T-helper 22 cell (primary cell): ENCODE measurements at regions not wholly inside any gene's neighbourhood (a gene's known extent, or its start where the extent isn't known, plus 50 kb on each side); places are given as distances from the start of the nearest gene placed in this dataset.
"Not testable (repeated sequence)": the region's sequence is repeated elsewhere in the genome, so short reads cannot be mapped to it uniquely, and the experiment has no call there.

Source experiments
- DNase-seq: peaks from one replicate; pipeline ENCODE4 v3.0.0-alpha.2; 2020; ENCODE audit warnings: low read depth

DNA sequence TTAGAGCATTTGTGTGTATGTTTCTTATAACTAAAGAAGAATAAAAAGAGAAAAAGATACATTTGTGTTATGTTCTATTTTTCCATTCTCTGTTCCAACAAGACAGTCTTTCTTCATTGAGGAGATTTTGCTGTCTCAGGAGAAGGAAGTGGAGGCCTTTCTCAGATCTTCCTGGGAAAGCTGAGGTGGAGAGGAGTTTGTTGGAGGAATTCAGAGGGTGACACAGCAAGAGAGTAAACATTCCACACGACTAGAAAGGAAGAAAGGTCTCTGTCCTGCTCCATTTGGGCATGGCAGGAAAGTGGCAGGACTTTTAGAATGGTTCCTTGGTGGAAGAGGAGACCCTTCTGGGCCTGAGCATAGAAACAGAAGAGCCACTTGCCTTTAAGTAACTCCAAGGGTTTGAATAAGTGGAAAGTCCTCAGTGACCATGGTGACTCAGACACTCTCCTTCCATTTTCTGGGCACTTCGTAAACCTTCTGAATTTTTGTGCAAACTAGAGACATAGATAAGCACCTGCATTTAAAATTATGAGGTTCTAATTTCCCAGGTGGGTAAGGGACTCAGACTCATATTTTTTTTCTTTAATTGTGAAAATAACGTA lies 52.3 kb upstream of the COL5A2 start:
- no peak for DNase-seq

GRCh38 chr2:189232759-189233406 lies 53.3 kb upstream of the COL5A2 start:
- no peak for DNase-seq

DNA sequence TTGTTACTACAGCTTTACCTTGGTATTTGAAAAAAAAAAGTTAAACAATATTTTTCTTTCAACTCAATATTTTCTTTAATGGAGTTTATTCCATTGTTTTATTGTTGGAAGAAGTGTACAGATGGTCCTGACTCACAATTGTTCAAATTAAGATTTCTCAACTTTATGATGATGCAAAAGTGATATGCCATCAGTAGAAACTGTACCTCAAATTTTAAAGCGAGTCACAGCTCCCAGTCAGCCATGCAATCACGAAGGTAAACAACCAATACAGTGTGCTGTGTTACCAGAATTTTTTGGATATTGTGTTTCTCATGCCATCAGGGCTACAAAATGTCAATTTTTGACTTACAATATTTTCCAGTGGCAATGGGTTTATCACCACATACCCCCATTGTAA lies 54.0 kb upstream of the COL5A2 start:
- no peak for DNase-seq

DNA sequence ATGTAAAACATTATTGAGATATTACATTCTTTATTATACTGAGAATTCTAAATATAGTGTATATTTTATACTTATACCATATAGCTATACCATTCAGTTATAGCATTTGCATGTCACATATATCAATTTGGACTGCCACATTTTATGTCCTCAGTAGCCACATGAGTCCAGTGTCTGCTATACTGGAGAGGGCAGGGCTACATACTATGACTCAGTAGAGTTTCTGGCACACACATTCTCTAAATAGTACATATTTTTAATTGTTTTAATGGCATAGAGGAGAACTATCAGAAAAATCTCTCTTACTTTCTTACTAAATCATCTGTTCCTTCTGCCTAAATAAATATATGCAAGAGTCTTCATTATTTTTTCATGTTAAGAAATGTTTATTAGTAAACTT lies 55.4 kb upstream of the COL5A2 start:
- no peak for DNase-seq

DNA sequence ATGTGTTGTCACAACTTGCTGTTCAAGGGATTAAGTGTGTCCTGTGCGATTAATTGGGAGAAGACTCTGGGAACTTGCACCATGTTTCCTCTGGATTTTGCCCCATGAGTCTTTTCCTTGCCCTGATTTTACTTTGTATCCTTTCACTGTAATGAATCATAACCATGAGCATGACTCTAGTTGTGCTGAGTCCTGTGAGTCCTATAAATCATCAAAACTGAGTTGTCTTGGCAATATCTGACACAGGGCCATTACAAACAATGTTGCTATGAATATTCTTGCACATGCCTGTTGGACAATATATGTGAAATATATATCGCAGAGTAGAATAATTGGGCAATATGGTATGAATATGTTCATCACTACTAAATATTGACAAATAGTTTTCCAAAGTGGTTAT lies 56.5 kb upstream of the COL5A2 start:
- DNase-seq = no peak

- no peak for DNase-seq
These were observed 59.3 kb upstream of the COL5A2 start for GRCh38 chr2:189238903-189239302.

- DNase-seq = not testable (repeated sequence)
These were observed 64.3 kb upstream of the COL5A2 start for GRCh38 chr2:189243843-189244242.

- no peak for DNase-seq
These were observed 67.7 kb upstream of the COL5A2 start for GRCh38 chr2:189247276-189247675.

GRCh38 chr2:189248141-189248540 lies 68.6 kb upstream of the COL5A2 start:
- DNase-seq = no peak

- no peak for DNase-seq
These were observed 69.6 kb upstream of the COL5A2 start for GRCh38 chr2:189249171-189249570.

GRCh38 chr2:189249901-189250300 lies 70.3 kb upstream of the COL5A2 start:
- DNase-seq = no peak

- DNase-seq = no peak
These were observed 73.6 kb upstream of the COL5A2 start for GRCh38 chr2:189252991-189253675.

GRCh38 chr2:189253836-189254235 lies 74.3 kb upstream of the COL5A2 start:
- DNase-seq = no peak

- DNase-seq = no peak
These were observed 74.8 kb upstream of the COL5A2 start for GRCh38 chr2:189254268-189254883.

DNA sequence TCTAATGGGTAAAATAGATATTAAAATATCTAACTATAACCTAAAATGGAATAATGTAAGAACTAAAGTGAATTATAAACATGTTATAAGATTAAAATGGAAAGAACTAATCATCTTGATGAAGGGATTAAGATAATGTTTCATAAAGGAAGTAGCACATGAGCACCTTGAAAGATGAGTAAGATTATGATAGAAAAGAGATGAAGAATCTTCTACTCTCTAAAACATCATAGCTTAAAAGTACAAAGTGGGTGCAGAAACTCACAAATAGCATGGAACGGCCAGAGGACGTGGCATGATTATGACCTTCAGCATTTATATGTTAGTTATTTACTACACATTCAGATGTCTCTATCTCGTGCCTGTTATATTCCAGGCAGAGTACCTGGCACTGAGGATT lies 76.2 kb upstream of the COL5A2 start:
- no peak for DNase-seq

GRCh38 chr2:189258616-189259365 lies 79.2 kb upstream of the COL5A2 start:
- DNase-seq = no peak

DNA sequence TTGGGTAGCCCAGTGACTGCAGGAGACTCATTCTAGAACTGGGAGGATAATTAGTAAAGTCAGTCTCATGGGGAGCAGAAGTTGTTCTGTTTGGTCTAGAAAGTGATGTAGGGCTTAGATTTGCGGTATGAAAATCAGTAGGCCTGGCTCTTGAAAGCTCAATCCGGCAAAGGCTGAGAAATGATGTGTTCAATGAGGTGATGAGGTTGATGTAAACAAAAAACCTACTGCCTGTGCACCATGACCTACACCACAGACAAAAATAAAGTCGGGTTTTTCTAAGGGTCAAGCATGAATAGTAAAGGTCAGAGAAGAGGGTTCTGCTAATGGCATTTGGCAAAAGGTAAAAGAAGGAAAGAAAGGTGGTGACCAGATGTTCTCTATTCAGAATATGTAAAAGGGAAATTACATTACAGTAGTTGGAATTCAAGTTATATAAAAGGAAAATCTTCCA lies 80.8 kb upstream of the COL5A2 start:
- DNase-seq = no peak

DNA sequence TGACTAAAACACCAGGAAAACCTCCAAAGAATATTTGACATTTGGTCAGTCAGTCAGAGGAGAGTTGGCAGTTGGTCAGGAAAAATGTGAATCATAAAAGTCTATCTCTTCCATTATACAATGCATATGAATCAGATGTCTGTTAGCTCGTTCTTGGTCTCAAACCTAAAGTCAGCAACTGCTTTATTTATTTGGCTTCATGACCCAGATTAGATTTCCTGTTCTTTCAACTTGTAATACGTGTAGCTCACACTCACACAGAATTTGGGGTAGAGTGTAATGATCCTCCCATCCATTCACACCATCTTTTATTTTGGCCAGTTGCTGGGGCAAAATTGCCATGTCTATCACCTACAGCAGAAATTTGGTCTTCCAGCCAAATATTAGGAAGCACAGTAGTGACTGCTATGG lies 81.9 kb upstream of the COL5A2 start:
- no peak for DNase-seq

DNA sequence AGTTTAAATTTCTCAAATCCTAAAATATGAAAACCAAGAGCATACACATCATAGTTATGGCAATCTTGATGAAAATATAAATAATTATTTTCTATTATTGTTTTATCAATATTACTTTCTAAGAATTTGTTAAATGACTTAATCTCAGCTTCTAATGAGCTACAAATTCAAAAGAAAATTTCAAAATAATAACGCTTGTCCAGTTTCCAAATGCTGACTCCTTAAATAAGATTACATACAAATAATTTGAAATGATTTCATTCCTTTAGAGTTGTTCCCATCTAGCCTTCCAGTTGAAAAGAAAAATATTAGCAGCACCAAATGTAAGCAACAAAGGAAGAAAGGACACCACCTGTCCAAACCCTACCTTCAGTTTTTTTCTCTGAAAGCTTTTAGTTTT lies 82.4 kb upstream of the COL5A2 start:
- no peak for DNase-seq

GRCh38 chr2:189265696-189266320 lies 86.2 kb upstream of the COL5A2 start:
- no peak for DNase-seq

GRCh38 chr2:189267491-189267890 lies 87.9 kb upstream of the COL5A2 start:
- DNase-seq = no peak
